DMS 273 (cell line): ENCODE measurements at regions not wholly inside any gene's neighbourhood (a gene's known extent, or its start where the extent isn't known, plus 50 kb on each side); places are given as distances from the start of the nearest gene placed in this dataset.
"Not testable (repeated sequence)": the region's sequence is repeated elsewhere in the genome, so short reads cannot be mapped to it uniquely, and the experiment has no call there.

Source experiments
- DNase-seq: peaks from one replicate; lab custom pipeline; 2025; ENCODE audit not compliant: unreplicated experiment; lab: John Stamatoyannopoulos, UW

DNA sequence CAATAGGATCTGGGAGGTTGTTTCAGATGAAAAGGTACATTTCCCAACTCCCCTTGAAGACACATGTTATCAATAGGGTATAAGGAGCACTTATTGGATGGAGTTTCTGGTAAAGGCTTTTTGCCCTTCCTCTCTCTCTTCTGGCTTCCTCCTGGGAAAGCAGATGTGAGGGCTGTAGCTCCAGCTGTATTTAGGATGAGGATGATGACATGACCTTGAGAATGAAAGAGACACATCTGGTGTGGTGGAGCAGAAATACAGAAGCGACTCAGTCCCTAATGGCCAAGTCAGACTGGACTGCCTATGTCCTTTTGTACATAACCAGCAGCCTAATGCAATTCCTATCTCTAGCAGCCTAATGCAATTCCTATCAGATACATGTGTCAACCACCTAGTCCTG, 100.9 kb upstream of the NXPH2 start:
- DNase-seq, result peak; percentile 6

DNA sequence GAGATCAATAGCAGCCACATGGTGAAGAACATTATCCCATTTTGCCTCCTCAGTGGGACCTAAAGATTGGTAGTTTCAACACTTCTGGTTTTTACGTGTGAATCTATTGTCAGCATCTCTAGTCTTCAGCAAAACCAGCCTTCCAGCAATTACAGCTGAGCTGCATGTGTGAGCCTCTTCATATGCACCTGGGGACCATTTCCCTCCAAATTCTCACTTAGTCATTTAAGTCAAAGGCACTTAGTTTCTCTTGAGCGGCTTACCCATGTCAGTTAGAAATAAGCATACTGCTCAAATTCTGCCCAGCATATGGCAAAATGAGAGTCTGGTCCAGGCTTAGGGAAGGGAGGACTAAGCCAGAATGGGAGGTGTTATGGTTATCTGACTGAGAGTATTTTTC, 99.7 kb upstream of the NXPH2 start:
- DNase-seq, result no peak

DNA sequence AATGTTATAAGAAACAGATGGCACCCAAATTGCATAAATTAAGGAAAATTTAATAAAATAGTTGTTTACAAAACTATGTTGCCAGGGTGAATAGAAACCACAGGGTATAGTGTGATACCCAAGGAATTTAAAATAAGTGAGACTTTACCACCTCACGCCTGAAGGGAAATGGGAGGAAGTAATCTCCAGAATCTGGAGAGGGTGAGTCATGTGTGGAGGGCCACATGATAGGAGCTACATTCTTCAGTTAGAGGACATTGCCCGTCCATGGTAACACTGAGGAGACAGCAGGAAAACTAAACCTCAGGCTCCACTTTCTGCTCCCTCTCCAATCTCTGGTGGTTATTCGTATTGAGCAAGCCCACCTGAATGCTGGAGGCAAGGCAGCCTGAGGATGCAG, 97.2 kb upstream of the NXPH2 start:
- no peak for DNase-seq

DNA sequence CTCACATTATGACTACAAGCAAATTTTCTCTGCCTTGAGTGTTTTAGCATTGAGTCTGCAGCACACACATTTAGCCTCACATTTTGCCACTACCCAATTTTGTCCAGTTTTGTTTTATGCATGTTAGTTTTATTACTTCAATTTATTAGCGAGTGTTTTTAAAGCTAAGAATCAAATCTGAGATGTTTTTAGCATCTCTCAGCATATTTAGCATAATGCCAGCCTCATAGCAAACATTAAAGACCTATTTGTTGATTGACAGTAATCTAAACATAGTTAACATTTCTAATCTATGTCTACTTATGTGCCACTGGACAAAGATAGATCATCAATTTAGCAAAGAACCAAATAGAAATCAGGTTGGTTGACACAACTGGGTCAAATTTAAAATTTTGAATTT, 94.1 kb upstream of the NXPH2 start:
- no peak for DNase-seq

DNA sequence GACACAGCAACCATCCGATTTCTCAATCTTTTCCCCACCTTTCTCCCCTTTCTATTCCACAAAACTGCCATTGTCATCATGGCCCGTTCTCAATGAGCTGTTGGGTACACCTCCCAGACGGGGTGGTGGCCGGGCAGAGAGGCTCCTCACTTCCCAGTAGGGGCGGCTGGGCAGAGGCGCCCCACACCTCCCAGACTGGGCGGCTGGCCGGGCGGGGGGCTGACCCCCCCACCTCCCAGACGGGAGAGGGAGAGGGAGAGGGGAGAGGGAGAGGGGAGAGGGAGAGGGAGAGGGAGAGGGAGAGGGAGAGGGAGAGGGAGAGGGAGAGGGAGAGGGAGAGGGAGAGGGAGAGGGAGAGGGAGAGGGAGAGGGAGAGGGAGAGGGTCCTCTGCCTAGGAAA, 91.9 kb upstream of the NXPH2 start:
- DNase-seq, result not testable (repeated sequence)

DNA sequence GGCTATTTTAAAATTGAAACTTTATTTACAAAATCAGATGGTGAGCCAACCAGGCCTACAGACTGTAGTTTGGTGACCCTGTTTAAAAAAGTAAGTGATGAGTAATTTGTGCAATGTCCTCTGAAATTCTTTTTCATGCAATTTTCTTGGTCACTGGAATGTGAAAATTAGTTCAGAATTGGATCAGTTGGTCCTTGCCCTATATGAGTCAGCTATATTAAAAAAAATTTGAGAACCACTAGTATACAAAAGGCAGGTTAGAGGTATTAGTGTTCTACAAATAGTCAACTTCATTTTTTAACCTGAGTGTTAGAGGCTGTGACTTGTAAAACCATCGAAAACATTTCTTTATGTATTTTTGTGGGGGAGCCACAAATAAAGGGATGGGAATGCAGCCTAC, 91.1 kb upstream of the NXPH2 start:
- no peak for DNase-seq

DNA sequence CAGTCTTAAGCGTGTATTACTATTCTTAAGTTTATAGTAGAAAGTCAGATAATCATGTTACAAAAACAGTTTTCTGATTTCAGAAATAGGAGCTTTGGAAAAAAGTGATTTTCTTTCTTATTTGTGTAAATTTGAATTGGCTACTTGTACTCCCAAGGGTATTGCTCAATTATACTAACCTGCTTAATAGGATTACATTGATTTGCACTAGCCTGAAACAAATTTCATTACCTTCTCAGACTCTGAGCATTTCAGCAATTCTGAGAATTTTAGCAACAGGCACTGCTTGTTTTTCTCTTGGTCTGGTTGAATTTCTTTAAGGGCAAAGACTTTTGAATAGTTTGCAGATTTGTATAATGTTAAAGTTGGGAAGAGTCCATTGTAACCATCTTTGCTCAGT, 87.2 kb upstream of the NXPH2 start:
- no peak for DNase-seq

DNA sequence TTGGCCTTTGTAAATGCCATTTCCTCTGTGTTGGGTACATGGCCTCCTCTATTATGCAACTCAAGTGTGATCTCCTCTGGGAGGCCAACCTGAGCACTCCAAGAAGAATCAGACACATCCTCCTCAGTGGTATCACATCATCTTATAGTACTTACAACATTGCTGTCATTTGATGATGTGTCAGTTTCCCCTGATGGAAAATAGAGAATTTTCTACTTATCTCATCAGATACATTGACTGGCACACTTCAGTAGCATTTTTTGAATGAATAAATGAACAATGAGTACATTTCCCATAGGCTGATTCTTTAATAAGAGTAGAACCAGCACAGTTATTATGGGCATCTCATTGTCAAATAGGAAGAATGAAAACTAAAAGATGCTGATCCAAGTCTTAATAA, 86.6 kb upstream of the NXPH2 start:
- peak; percentile 11 for DNase-seq

DNA sequence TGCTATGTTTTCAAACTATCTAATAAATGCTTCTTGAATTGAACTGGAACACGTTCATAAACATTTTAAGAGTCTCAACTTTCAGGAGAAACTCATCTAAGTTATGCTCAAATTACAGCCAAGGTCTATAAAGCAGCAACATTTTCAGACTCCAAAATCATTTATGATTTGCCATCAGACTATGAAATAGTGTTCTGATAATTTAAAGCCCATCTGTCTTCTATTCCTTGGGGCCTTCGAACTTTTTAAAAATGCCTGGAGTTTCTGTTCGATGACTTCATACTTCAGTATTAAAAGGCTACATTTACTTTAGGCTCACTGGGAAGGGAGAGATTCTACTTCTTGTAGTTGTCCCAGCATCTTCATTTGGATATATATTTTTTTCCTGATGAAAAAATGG, 73.6 kb upstream of the NXPH2 start:
- DNase-seq, result peak; percentile 12

DNA sequence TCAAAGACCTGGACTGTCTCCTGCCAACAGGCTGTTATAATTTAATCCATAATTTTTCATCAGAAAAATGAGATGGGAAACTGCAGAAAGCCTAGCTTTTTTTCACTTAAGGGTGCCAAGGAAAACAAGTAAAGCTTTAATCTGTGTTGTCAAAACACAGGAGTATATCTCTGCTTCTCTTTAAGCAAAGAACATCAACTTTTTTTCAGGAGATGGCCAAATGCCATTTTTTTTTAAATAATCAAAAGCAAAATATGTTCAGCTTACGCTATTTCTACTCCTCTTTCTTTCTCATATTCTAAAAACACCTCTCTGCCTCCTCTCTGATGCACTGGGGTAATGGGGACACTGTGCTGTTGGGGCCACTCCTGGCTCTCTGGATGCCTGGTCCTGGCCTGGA, 73.1 kb upstream of the NXPH2 start:
- DNase-seq, result no peak

DNA sequence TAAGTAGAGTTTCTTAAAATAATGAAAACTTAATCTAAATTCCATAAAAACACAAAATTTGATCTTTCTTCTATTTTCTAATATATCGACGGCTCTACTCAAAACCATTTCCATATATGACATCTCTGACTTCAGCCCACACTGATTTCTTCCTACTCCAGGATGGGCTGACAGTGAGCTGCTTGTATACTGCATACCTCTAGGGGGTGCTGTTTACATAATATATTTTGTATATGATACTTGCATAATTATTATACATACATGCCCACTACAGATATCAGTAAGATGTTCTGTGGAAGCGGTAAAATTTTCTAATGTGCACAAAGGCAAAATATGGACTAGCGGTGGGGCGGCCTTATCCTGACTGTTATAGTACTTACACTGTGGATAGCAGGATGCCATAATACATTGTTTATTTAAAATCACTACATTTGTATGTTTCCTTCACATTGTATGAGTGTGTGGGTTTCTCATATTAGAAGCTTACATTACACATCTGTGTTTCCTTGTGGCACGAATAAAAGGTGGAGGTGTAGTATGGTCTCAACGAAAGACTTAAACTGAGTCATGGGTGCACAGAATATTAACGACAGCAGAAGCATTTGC, 66.1 kb upstream of the NXPH2 start:
- DNase-seq, result peak; percentile 82

DNA sequence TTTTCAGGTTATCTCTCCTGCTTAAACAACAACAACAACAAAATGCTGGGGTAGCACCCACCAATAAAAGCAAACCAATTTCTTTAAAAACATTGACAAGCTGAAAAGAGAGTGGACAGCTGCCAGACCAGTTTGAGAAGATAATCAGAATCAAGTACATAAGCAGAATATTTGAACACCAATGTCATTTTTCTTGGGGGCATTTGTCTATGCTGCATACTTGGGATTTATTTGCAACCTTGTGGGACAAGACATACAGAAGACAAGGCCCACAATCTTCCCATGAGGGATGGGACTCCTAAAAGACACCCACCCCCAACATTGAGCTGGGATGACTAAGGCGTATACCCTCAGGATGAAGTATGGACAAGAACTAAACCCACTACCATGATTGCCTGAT, 62.2 kb upstream of the NXPH2 start:
- DNase-seq, result no peak

DNA sequence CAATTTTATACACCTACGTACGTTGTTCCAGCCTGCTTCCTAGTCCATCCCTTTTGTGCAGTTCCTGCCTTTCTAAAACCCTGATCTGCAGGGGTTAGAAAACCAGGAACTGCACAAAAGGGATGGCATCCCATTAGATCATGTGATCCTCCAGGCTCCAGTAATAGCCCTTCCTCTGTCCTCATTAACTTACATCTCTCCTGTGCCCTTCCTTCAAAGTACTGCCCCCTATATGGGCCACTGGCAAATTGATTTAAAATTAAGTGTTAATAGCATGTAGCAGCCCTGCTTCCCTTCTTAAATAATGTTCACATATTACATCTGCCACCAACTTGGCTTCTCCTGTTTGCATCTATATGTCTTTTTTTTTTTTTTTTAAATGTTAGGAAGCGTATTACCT, 61.3 kb upstream of the NXPH2 start:
- DNase-seq, result no peak

DNA sequence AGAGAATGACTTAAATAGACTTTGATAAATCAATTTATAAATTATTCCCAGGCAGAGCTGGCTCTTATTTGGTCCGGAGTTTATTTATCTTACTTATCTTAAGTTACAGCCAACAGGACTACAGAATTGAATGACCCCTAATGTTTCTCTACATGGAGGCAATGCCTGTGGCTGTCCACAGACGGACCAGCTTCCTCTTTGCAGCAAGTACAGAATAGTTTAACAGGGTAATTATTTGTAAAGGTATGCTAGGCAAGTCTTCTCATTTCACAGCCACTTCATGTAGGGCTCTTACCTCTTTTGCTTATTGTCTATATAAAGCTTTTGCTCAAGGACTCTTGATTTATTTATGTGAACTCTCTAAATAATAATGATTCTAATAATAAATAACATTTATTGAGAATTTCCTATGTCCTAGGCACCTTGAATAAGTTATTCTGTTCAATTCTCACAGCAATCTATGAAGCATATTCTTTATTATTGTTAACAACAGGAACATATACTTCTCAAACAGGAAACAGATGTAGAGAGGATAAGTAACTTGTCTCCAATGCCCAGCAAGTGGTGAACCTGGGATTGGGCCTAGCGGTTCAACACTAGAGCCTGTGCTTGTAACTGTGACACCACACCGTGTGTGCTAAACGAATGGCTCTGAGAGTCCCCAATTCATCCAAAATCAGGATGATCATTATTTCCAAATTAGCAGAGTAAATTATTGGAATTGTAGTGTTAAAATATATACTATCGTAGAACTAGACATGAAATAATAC, 58.8 kb upstream of the NXPH2 start:
- no peak for DNase-seq

DNA sequence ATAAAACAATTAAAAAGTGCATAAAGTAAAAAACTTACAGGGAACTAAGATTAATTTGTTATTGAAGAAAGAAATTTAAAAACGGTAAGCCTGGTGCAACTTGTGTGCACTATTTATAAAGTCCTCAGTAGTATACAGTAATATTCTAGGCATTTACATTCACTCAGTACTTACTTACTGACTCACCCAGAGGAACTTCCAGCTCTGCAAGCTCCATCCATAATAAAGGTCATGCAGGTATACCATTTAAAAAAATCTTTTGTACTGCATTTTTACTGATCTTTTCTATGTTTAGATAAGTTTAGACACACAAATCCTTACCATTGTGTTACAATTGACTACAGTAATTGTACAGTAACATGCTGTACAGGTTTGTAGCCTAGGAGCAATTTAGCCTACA, 51.5 kb upstream of the NXPH2 start:
- no peak for DNase-seq

DNA sequence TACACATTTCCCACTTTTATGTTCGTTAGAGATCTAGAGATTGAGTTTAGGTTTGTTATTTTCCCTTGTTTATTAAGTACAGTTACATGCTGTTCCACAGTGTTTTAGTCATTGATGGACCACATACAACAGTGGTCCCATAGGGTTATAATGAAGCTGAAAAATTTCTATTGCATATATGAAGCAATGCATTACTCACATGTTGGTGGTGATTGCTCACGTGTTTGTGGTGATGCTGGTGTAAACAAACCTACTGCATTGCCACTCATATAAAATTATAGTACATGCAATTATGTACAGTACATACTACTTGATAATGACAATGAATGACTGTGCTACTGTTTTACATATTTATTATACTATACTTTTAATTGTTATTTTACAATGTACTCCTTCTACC, 51.0 kb upstream of the NXPH2 start:
- DNase-seq, result no peak

DNA sequence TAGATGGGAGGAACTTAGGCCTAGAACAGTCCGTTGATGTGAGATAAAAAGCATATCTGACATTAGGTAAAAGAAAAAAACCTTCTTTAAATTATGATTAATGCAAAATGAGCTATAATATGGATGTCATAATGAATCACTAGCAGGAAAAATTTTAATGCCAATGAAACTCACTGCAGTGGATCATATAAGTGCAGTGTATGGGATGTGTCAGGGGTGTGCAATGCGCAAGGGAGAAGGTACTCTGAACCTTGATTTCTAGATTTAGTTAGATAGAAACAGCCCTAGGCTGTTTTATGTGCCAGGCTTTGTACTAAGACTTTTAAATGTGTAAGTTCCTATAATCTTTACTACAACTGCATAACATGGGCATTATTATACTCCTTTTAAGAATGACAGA, 50.4 kb upstream of the NXPH2 start:
- no peak for DNase-seq
